Suppressor macrophage treated with lipopolysaccharide for 1 hour (primary cell): ENCODE measurements at regions not wholly inside any gene's neighbourhood (a gene's known extent, or its start where the extent isn't known, plus 50 kb on each side); places are given as distances from the start of the nearest gene placed in this dataset.
"Not testable (repeated sequence)": the region's sequence is repeated elsewhere in the genome, so short reads cannot be mapped to it uniquely, and the experiment has no call there.

Experiments used
- DNase-seq, 3 donors: peaks; one replicate each; pipeline ENCODE4 v3.0.0-alpha.2; 2020 to 2022

GRCh38 chr16:21536740-21537139, 62.6 kb upstream of the METTL9 start:
- not testable (repeated sequence) for DNase-seq

DNA sequence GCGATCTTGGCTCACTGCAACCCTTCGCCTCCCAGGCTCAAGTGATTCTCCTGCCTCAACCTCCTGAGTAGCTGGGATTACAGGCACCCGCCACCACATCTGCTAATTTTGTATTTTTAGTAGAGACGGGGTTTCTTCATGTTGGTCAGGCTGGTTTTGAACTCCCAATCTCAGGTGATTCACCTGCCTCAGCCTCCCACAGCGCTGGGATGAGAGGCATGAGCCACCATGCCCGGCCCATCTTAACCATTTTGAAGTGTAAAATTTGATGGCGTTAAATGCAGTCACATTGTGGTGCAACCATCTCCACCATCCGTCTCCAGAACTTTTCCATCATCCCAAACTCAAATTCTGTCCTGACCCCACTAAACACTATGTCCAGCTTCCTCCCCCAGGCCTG, 61.8 kb upstream of the METTL9 start:
- not testable (repeated sequence) for DNase-seq

DNA sequence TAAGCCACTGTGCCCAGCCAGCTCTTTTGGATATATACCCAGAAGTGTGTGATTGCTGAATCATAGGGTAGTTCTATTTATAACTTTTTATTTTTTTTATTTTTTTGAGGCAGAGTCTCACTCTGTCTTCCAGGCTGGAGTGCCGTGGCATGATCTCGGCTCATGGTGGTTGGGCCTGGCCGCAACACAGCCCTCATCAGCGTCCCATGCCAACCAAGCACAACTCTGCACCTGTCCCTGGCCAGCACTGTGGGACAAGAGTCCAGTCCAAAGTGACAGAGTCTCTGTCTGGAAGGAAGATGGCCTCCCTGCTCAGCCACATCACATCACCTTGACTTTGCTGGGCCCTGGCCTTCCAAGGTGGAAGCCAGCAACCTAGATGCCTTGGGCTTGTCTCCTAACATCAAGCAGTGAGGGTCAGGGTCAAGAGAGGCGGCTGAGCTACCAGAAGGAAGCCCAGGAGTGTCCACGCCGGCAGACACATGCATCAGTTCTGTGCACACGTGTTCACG, 60.2 kb upstream of the METTL9 start:
- not testable (repeated sequence) for DNase-seq

GRCh38 chr16:21540770-21541433, 58.5 kb upstream of the METTL9 start:
- DNase-seq, result peak; percentile 72 to 82 (median 74)

- not testable (repeated sequence) for DNase-seq
Observed at GRCh38 chr16:21541611-21542051, 57.7 kb upstream of the METTL9 start.

DNA sequence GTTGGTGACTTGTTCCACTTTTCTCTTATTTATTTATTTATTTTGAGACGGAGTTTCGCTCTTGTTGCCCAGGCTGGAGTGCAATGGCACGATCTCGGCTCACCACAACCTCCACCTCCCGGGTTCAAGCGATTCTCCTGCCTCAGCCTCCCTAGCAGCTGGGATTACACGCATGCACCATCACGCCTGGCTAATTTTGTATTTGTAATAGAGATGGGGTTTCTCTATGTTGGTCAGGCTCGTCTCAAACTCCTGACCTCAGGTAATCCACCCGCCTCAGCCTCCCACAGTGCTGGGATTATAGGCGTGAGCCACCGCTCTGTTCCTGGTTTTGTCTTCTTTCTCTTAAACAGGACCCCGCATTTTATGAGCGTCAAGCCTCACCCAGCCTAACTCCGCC, 57.3 kb upstream of the METTL9 start:
- not testable (repeated sequence) for DNase-seq

- DNase-seq, result not testable (repeated sequence)
Observed at GRCh38 chr16:21542491-21543124, 56.8 kb upstream of the METTL9 start.

DNA sequence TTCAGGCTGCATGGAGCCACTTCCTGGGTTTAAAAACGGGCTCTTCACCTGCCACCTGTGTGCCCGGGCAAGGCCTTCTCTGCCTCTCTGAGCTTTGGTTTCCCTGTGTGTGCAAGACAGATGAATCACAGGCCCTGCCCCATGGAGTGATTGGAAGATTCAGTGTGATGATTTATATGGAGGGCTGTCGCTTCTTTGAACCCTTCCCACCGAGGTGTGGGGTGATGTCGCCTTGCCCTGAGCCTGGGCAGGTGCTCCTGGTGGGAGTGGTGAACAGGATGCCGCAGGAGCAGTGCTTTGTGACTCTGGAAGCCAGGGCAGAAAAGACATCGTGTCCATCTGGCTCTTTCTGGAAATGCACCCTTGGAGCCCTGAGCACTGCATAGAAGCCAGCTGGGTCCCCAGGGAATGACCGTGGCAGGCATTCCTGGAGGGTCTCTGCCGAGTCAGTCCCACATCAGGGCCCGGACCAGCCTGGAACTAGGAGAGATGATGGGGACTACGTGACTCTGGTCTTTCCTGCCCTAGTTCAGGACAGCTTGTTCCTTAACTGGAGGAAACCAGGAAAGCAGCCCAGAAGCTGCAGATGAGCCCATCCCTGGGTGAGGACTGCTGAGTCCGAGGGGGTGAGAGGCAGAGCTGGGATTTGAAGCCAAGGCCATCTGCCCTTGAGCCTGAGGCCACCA, 56.1 kb upstream of the METTL9 start:
- not testable (repeated sequence) for DNase-seq

GRCh38 chr16:21545664-21546326, 53.6 kb upstream of the METTL9 start:
- DNase-seq, result not testable (repeated sequence)

DNA sequence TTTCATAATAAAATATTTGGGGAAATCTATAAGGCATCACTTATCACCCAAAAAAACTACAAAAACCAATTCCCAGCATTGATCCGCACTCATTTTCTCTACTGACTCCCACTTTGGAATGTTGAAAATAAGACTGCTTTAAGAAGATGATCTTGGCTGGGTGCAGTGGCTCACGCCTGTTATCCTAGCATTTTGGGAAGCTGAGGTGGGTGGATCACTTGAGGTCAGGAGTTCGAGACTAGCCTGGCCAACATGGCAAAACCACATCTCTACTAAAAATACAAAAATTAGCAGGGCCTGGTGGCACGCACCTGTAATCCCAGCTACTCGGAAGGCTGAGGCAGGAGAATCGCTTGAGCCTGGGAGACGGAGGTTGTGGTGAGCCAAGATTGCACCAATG, 50.0 kb upstream of the METTL9 start:
- not testable (repeated sequence) for DNase-seq
